Trophoblast cell (in vitro differentiated cells and primary cell): ENCODE measurements at regions not wholly inside any gene's neighbourhood (a gene's known extent, or its start where the extent isn't known, plus 50 kb on each side); places are given as distances from the start of the nearest gene placed in this dataset.

Experiments used
- DNase-seq, 2 donors: peaks; one replicate each; pipeline ENCODE4 v3.0.0-alpha.2; 2016
- H2AFZ ChIP-seq: 2 replicates; pipeline ENCODE4 v1.6.1; 2013; ENCODE audit warnings: low read length, moderate library complexity, mild to moderate bottlenecking; ENCODE audit not compliant: insufficient read depth, poor library complexity
- H2AK5ac ChIP-seq: 2 replicates; pipeline ENCODE4 v1.6.1; 2013; ENCODE audit warnings: mild to moderate bottlenecking, low read length
- H2BK120ac ChIP-seq: 2 replicates; pipeline ENCODE4 v1.6.1; 2013; ENCODE audit warnings: low read length, mild to moderate bottlenecking, moderate library complexity; ENCODE audit not compliant: insufficient read depth, poor library complexity
- H2BK12ac ChIP-seq: 2 replicates; pipeline ENCODE4 v1.6.1; 2013; ENCODE audit warnings: mild to moderate bottlenecking, low read length, moderate library complexity
- H2BK5ac ChIP-seq: 2 replicates; pipeline ENCODE4 v1.6.1; 2013; ENCODE audit warnings: low read length, low read depth, moderate library complexity, mild to moderate bottlenecking; ENCODE audit not compliant: poor library complexity
- H3K14ac ChIP-seq: 2 replicates; pipeline ENCODE4 v1.6.1; 2013; ENCODE audit warnings: mild to moderate bottlenecking, low read length
- H3K18ac ChIP-seq: 2 replicates; pipeline ENCODE4 v1.6.1; 2013; ENCODE audit warnings: mild to moderate bottlenecking, low read length
- H3K23ac ChIP-seq: 2 replicates; pipeline ENCODE4 v1.6.1; 2013; ENCODE audit warnings: low read length
- H3K27ac ChIP-seq: 2 replicates; pipeline ENCODE4 v1.5.1; 2013; ENCODE audit warnings: low read depth, mild to moderate bottlenecking, inconsistent platforms, low read length, moderate library complexity
- H3K27me3 ChIP-seq: 2 replicates; pipeline ENCODE4 v1.6.1; 2013; ENCODE audit warnings: inconsistent platforms, mild to moderate bottlenecking, low read length, moderate library complexity; ENCODE audit not compliant: insufficient read depth
- H3K36me3 ChIP-seq, 2 experiments: 1 replicate in 1 of 2; 2 replicates in 1 of 2; pipeline ENCODE4 v1.6.1; 2013; ENCODE audit warnings: low read length in 2 of 2, mild to moderate bottlenecking in 2 of 2, moderate library complexity in 1 of 2; ENCODE audit not compliant: insufficient read depth in 2 of 2, control insufficient read depth in 1 of 2
- H3K4ac ChIP-seq: 2 replicates; pipeline ENCODE4 v1.6.1; 2013; ENCODE audit warnings: low read depth, mild to moderate bottlenecking, low read length, moderate library complexity
- H3K4me1 ChIP-seq, 2 experiments: 1 replicate in 1 of 2; 2 replicates in 1 of 2; pipeline ENCODE4 v1.6.1; 2013; ENCODE audit warnings: low read length in 2 of 2, mild to moderate bottlenecking in 2 of 2, moderate library complexity in 1 of 2; ENCODE audit not compliant: insufficient read depth in 2 of 2, control insufficient read depth in 1 of 2
- H3K4me2 ChIP-seq: 2 replicates; pipeline ENCODE4 v1.6.1; 2013; ENCODE audit warnings: inconsistent platforms, mild to moderate bottlenecking, low read length, moderate library complexity
- H3K4me3 ChIP-seq: 2 replicates; pipeline ENCODE4 v1.5.1; 2013; ENCODE audit warnings: mild to moderate bottlenecking, low read depth, low read length, inconsistent platforms
- H3K79me1 ChIP-seq: one replicate; pipeline ENCODE4 v1.6.1; 2013; ENCODE audit warnings: low read length
- H3K79me2 ChIP-seq: 2 replicates; pipeline ENCODE4 v1.6.1; 2013; ENCODE audit warnings: low read length, mild to moderate bottlenecking; ENCODE audit not compliant: control insufficient read depth, insufficient read depth, poor library complexity
- H3K9ac ChIP-seq: 2 replicates; pipeline ENCODE4 v1.6.1; 2013; ENCODE audit warnings: mild to moderate bottlenecking, low read length
- H3K9me3 ChIP-seq: 2 replicates; pipeline ENCODE4 v1.6.1; 2013; ENCODE audit warnings: low read depth, mild to moderate bottlenecking, control low read depth, inconsistent platforms, low read length; ENCODE audit not compliant: insufficient read depth
- H4K12ac ChIP-seq: 2 replicates; pipeline ENCODE4 v1.6.1; 2013; ENCODE audit warnings: low read depth, mild to moderate bottlenecking, low read length, moderate library complexity
- H4K8ac ChIP-seq: 2 replicates; pipeline ENCODE4 v1.6.1; 2013; ENCODE audit warnings: low read depth, mild to moderate bottlenecking, low read length, moderate library complexity
- H4K91ac ChIP-seq: one replicate; pipeline ENCODE4 v1.6.1; 2013; ENCODE audit warnings: low read depth, mild to moderate bottlenecking, low read length, moderate library complexity
- WGBS: extraction: QIAGEN DNeasy Blood & Tissue Kit; methylation state at CpG from one replicate; pipeline ENCODE4 v1.1.7; 2013; ENCODE audit warnings: missing lambda C conversion rate; ENCODE audit not compliant: insufficient read length, insufficient coverage; ENCODE audit errors: extremely low coverage; 5-methylcytosine and 5-hydroxymethylcytosine counted together

DNA sequence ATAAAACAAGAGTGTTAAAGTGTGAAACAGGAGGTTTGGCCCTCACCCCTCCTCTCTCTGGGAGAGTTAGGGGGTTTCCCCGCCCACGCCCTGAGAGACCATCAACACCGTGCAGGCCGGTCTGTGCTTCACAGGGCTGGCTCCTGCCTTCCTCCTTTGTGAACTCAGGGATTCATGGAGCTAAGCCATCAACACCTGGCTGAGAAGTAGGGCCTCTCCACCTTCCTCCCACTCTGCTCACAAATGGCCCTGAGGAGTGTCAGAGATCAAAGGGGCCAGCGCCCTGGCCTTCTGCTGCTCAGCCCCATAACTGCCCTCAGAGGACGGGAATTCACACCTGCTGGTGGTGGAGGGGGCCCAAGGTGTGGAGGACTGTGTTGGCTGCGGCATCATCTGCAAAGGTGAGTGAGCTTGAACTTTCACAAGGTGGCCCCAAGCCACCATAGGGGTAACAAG is 88.6 kb downstream of the PSMB1 start:
- H3K4ac ChIP-seq, result no peak overlapping the region
- no peak overlapping the region for H3K23ac ChIP-seq
- no peaks in the 10 kb centered on the region for H3K79me2 ChIP-seq
- H3K9ac ChIP-seq, result no peak overlapping the region
- no CpG with 5 or more reads among the region's 7 CpGs for WGBS
- H2BK120ac ChIP-seq, result no peak overlapping the region
- no peaks in the 10 kb centered on the region for H3K79me1 ChIP-seq
- no peaks in the 10 kb centered on the region for H3K27me3 ChIP-seq
- no peak overlapping the region for H3K18ac ChIP-seq
- H4K12ac ChIP-seq, result no peak overlapping the region
- H3K4me2 ChIP-seq, result no peak overlapping the region
- no peaks in the 10 kb centered on the region for H3K36me3 ChIP-seq
- no peak for DNase-seq
- H2BK12ac ChIP-seq, result no peak overlapping the region
- no peak overlapping the region for H3K14ac ChIP-seq
- no peak overlapping the region for H2AFZ ChIP-seq
- H2AK5ac ChIP-seq, result no peak overlapping the region
- H3K9me3 ChIP-seq, result peaks cover 11% of the 10 kb centered on the region
- no peak overlapping the region for H2BK5ac ChIP-seq
- H4K8ac ChIP-seq, result no peak overlapping the region
- no peak overlapping the region for H4K91ac ChIP-seq
- H3K4me1 ChIP-seq, result peaks cover 0 to 3% of the 10 kb centered on the region in 2 experiments
- no peak overlapping the region for H3K27ac ChIP-seq
- H3K4me3 ChIP-seq, result no peak overlapping the region

DNA sequence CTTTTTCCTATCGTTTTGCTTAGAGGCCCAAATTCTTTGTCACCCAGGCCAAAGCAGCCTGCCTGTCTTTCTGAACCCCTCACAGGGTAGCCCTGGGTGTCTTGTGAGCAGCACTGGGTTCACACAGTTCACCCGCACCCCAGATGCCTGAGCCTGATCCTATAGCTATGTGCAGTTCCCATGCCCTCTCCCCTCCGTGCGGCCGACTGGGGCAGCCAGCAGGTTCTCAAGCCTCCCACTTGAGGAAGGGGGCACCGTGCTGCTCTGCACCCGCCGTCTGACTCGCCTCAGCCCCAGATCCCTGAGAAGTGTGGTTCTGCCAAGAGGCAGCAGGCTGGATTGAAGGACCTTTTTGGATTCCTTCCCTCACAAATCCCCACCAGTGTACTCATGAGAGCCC is 89.0 kb downstream of the PSMB1 start:
- Histone ChIP-seq H3K9ac (no peak overlapping the region), H3K36me3 (no peaks in the 10 kb centered on the region), H3K9me3 (peaks cover 11% of the 10 kb centered on the region), H3K4me1 (peaks cover 0 to 3% of the 10 kb centered on the region in 2 experiments), H3K79me2 (no peaks in the 10 kb centered on the region), H2BK120ac (no peak overlapping the region), H4K91ac (no peak overlapping the region), H3K14ac (no peak overlapping the region), H2BK5ac (no peak overlapping the region), H3K18ac (no peak overlapping the region), H2AFZ (no peak overlapping the region), H3K79me1 (no peaks in the 10 kb centered on the region), H3K27ac (no peak overlapping the region), H3K23ac (no peak overlapping the region), H3K4me3 (no peak overlapping the region), H4K8ac (no peak overlapping the region), H3K4ac (no peak overlapping the region), H2BK12ac (no peak overlapping the region), H2AK5ac (no peak overlapping the region), H4K12ac (no peak overlapping the region), H3K4me2 (no peak overlapping the region), H3K27me3 (no peaks in the 10 kb centered on the region)
- DNase-seq, result no peak
- WGBS, result no CpG with 5 or more reads among the region's 9 CpGs

DNA sequence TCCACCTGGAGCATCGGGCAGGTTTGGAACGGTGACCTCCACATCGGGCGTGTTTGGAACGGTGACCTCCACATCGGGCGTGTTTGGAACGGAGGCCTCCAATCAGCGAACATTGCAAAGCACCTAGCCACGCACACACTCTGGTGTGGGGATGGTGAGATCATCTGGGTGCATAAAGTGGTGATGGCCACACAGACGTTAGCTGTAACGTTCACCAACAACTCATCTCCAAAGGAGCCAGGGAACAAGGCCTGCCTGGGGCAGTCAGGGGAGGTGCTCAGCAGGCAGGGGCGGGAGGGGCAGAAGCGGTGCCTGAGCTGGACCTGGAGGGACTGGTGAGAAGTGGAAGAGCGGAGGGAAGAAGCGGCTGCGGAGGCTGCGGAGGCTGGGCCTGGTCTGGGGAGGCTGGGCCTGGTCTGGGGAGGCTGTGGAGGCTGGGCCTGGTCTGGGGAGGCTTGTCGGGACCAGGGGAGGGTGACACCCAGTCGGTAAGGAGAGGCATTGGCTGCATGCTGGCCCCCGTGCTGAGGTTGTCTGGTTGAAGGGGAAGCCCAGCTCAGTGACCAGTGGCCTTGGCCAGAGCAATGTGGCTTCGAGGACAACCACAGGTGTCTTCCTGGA is 89.9 kb downstream of the PSMB1 start:
- no CpG with 5 or more reads among the region's 22 CpGs for WGBS
- H4K12ac ChIP-seq, result no peak overlapping the region
- H3K79me2 ChIP-seq, result no peaks in the 10 kb centered on the region
- H2BK120ac ChIP-seq, result no peak overlapping the region
- no peak overlapping the region for H3K23ac ChIP-seq
- H3K4ac ChIP-seq, result no peak overlapping the region
- no peak overlapping the region for H3K4me2 ChIP-seq
- no peak overlapping the region for H3K27ac ChIP-seq
- no peak overlapping the region for H4K8ac ChIP-seq
- H3K4me1 ChIP-seq, result peaks cover 0 to 3% of the 10 kb centered on the region in 2 experiments
- H3K36me3 ChIP-seq, result no peaks in the 10 kb centered on the region
- no peak overlapping the region for H3K4me3 ChIP-seq
- H3K79me1 ChIP-seq, result no peaks in the 10 kb centered on the region
- no peaks in the 10 kb centered on the region for H3K27me3 ChIP-seq
- H3K9ac ChIP-seq, result no peak overlapping the region
- no peak overlapping the region for H2AK5ac ChIP-seq
- H3K18ac ChIP-seq, result no peak overlapping the region
- no peak overlapping the region for H2BK12ac ChIP-seq
- no peak overlapping the region for H2AFZ ChIP-seq
- no peak for DNase-seq
- peaks cover 9% of the 10 kb centered on the region for H3K9me3 ChIP-seq
- H4K91ac ChIP-seq, result no peak overlapping the region
- H3K14ac ChIP-seq, result no peak overlapping the region
- H2BK5ac ChIP-seq, result no peak overlapping the region

DNA sequence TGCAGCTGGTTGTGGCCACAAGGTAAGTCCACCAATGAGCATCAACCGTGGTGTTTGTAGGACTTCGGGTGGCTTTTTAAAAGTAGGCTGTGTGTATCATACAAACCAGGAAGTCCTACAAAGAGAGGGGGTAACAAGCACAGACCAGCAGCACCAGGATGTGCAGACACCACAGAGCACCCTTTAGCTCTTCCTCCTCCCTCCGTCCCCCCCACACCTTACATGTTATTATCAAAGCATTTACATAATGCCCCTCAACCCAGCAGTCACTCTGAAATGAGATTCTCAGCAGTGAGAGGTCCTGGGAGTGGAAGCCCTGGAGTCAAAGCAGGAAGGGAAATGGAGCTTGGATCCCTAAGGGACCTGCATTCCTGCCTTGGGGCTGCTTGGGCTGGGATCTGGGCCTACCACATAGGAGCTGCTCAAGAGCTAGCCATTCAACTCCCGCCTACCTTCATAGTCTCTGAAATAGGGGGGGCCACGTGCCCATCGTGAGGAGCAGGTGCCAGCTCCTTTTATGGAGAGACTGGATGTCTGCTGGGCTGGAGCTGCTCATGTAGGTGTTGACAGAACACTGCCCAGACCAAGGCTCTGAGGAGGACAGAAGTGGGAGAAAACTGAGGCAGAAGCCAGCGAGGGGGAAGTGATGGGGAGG is 90.6 kb downstream of the PSMB1 start:
- Histone ChIP-seq H3K27ac (no peak overlapping the region), H3K9ac (no peak overlapping the region), H2BK5ac (no peak overlapping the region), H4K8ac (no peak overlapping the region), H2BK12ac (no peak overlapping the region), H4K12ac (no peak overlapping the region), H3K79me2 (no peaks in the 10 kb centered on the region), H3K36me3 (no peaks in the 10 kb centered on the region), H3K79me1 (no peaks in the 10 kb centered on the region), H3K23ac (no peak overlapping the region), H3K18ac (no peak overlapping the region), H2AK5ac (no peak overlapping the region), H4K91ac (no peak overlapping the region), H3K4me1 (peaks cover 0 to 3% of the 10 kb centered on the region in 2 experiments), H3K14ac (no peak overlapping the region), H3K4me3 (no peak overlapping the region), H2BK120ac (no peak overlapping the region), H2AFZ (no peak overlapping the region), H3K9me3 (peaks cover 4% of the 10 kb centered on the region), H3K4ac (no peak overlapping the region), H3K27me3 (no peaks in the 10 kb centered on the region), H3K4me2 (no peak overlapping the region)
- WGBS, result no CpG with 5 or more reads among the region's 7 CpGs
- no peak for DNase-seq
